GM12891 (cell line): ENCODE measurements at regions not wholly inside any gene's neighbourhood (a gene's known extent, or its start where the extent isn't known, plus 50 kb on each side); places are given as distances from the start of the nearest gene placed in this dataset.

Experiments
- PAX5 ChIP-seq: IDR thresholded peaks from 2 replicates; pipeline ENCODE4 v1.6.1; 2011; ENCODE audit warnings: low read length, moderate library complexity, mild to moderate bottlenecking; ENCODE audit not compliant: insufficient read depth, severe bottlenecking
- POLR2A ChIP-seq: IDR thresholded peaks from 2 replicates; pipeline ENCODE4 v1.6.1; 2011; ENCODE audit warnings: low read depth, low read length, control low read depth
- POLR2AphosphoS5 ChIP-seq: IDR thresholded peaks from 2 replicates; pipeline ENCODE4 v1.6.1; 2011; ENCODE audit warnings: low read depth, low read length, control low read depth
- POU2F2 ChIP-seq: IDR thresholded peaks from 2 replicates; pipeline ENCODE4 v1.6.1; 2011; ENCODE audit warnings: low read depth, mild to moderate bottlenecking, control low read depth, low read length, moderate library complexity

DNA sequence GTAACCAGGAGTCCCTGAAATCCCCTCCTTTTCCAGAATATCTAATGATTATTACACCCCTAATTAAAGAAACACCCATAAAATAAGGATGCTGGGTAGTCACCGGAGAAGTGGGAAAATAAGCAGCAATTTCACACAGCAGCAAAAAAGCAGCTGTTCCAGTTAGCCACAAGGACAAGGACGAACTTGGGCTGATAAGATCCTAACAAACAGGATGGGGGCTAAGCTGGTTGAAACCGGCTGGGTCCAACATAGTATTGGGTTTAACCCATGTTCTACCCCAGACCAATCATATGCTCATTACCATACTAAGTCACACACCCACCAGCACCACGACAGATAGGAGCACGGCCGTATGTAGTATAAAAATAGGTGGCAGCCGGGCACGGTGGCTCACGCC is 100.7 kb downstream of the RPL10L start:
- TF ChIP-seq POU2F2 (no peak), POLR2AphosphoS5 (no peak), POLR2A (no peak), PAX5 (no peak)
